OCI-M2 (cell line): ENCODE measurements at regions not wholly inside any gene's neighbourhood (a gene's known extent, or its start where the extent isn't known, plus 50 kb on each side); places are given as distances from the start of the nearest gene placed in this dataset.

Experiments used
- DNase-seq: peaks from one replicate; lab custom pipeline; 2025; ENCODE audit not compliant: unreplicated experiment; lab: John Stamatoyannopoulos, UW

GRCh38 chr3:161893972-161894371 lies 397.4 kb downstream of the OTOL1 start:
- DNase-seq = no peak

- DNase-seq = no peak
Observed at GRCh38 chr3:161894657-161895056, 398.0 kb downstream of the OTOL1 start.

GRCh38 chr3:161905520-161906132 lies 409.0 kb downstream of the OTOL1 start:
- no peak for DNase-seq

- DNase-seq = no peak
Observed at GRCh38 chr3:161913786-161914389, 417.3 kb downstream of the OTOL1 start.

GRCh38 chr3:161914703-161915417 lies 418.3 kb downstream of the OTOL1 start:
- peak; percentile 21 for DNase-seq

GRCh38 chr3:161915418-161915750 lies 418.8 kb downstream of the OTOL1 start:
- DNase-seq = no peak

- DNase-seq = no peak
Observed at GRCh38 chr3:161920196-161920595, 423.6 kb downstream of the OTOL1 start.

GRCh38 chr3:161925749-161926360 lies 429.2 kb downstream of the OTOL1 start:
- no peak for DNase-seq

GRCh38 chr3:161927131-161927530 lies 430.5 kb downstream of the OTOL1 start:
- DNase-seq = no peak

GRCh38 chr3:161939918-161940620 lies 443.5 kb downstream of the OTOL1 start:
- no peak for DNase-seq

- no peak for DNase-seq
Observed at GRCh38 chr3:161940621-161940965, 444.0 kb downstream of the OTOL1 start.

- no peak for DNase-seq
Observed at GRCh38 chr3:161941891-161942290, 445.3 kb downstream of the OTOL1 start.

GRCh38 chr3:161943801-161944345 lies 447.3 kb downstream of the OTOL1 start:
- DNase-seq = peak; percentile 24

GRCh38 chr3:161946443-161946960 lies 449.9 kb downstream of the OTOL1 start:
- no peak for DNase-seq

- DNase-seq = no peak
Observed at GRCh38 chr3:161950318-161950868, 453.8 kb downstream of the OTOL1 start.

- DNase-seq = no peak
Observed at GRCh38 chr3:161957467-161957866, 460.9 kb downstream of the OTOL1 start.

GRCh38 chr3:161964857-161965256 lies 468.2 kb downstream of the OTOL1 start:
- DNase-seq = no peak

- DNase-seq = no peak
Observed at GRCh38 chr3:161969867-161970266, 473.3 kb downstream of the OTOL1 start.

GRCh38 chr3:161975201-161975600 lies 478.6 kb downstream of the OTOL1 start:
- no peak for DNase-seq

- no peak for DNase-seq
Observed at GRCh38 chr3:161977063-161977462, 480.5 kb downstream of the OTOL1 start.

- DNase-seq = no peak
Observed at GRCh38 chr3:161977850-161978249, 481.2 kb downstream of the OTOL1 start.
